Fibroblast of gingiva (primary cell): ENCODE measurements at regions not wholly inside any gene's neighbourhood (a gene's known extent, or its start where the extent isn't known, plus 50 kb on each side); places are given as distances from the start of the nearest gene placed in this dataset.

Source experiments
- DNase-seq: peaks from one replicate; pipeline ENCODE4 v3.0.0-alpha.2; 2011; ENCODE audit warnings: low read depth

DNA sequence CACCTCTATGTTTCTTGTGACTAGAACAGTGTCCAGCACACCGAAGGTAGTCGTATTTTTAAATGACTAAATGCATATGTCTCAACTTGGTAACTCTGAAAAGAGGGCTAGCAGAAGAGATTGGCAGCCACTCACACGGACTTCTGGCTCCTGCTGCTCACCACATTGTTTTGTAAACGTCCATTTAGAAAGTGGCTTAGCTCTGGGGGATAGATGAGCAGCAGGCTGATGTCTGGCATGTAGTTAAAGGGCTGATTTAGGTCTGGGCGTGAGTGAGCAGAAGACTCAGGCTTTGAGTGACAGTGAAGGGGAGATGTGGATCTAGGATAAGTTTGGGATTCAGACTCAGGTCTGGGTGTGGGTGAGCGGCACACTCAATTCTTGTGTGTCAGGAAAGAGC, 372.9 kb upstream of the HS6ST1 start:
- no peak for DNase-seq

DNA sequence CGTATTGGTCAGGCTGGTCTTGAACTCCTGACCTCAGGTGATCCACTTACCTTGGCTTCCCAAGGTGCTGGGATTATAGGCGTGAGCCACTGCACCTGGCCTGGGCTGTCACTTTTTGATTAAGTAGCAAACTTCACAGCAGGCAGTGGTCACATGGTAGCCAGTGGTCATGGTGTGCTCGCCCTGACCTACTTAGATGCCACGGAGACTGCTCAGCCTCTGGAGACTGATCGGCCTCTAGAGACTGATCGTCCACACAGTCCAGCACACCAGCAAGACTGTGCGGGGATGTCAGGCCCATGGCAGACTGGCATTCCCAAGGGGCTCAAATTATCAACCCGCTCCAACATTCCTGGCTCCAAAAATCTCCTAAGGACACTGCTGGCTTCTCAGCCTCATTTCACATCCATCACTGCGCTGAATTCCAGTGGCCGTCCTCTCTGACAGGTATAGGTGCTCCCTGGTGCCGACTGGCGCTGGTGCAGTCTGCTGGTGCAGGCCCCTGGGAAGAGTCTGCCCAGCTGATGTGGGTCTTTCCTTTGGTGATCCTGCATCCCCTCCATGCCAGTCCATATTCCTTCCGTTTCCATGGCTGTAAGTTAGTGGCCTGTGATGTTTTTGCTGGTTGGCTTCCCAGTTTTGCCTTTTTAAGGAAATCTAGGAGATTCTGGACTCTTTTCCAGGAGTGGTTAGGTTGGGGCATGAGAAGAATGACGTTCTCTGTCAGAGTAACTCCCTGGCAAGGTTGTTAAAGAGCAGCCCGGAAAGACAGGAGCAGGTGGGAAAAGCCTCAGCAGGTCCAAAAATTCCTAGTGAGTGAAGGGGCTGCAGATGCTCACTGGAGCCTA, 374.5 kb upstream of the HS6ST1 start:
- DNase-seq: no peak

DNA sequence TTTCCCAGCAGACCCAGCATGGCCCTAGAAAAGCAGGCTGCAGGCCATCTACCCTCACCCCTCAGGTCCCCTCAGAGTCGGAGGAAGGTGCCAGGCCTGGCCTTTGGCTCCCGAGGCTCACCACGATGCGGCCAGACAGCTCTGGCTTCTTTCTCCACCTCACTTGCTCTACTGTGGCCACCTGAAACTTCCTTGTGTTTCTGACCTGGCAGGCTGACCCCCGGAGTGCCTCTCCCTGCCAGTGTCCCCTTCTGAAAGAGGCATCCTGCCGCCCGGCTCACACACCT, 375.0 kb upstream of the HS6ST1 start:
- no peak for DNase-seq

DNA sequence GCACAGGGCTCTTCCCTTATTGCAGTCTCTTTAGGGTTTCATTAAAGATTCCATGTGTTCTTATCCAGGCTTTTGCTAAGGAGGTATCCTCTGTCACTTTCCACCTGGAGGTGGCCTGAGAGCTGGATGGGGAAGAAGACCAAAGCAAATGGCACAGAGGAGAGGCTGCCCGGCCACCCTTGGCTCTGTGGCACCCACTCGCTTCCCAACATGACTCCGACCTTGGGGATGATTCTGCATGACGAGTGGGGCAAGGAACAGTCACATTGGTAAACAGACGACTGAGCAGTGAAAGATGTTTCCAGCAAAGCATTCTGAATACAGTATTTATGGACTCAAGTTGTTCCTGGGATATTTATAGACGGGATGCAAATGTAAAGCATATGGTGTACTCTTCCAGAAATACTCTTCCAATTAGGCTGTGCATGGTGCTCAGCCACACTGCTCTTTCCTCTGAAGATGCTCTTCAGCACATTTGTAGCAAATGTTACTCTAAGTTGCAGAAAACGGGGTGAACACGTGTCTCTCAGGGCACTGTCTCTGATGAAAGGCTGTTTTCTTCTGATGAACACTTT, 377.1 kb upstream of the HS6ST1 start:
- no peak for DNase-seq

DNA sequence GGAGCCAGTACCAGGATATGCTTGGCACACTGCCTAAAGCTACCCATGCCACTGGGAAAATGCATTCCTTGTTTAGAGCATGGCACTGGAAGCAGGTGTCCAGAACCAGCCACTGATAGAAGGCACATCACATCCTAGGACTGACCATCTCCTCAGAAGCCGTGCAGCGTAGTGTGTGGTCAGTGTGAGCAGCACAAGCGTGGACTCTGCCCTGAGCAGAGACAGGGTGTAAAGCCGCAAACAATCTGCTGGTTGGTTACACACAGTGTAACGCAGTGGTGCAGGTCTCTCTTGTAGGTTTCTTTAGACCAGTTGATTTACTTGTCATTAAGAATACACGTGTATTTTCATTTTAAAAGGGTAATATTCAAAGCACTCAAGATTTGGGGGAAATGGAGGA, 377.8 kb upstream of the HS6ST1 start:
- DNase-seq: no peak

DNA sequence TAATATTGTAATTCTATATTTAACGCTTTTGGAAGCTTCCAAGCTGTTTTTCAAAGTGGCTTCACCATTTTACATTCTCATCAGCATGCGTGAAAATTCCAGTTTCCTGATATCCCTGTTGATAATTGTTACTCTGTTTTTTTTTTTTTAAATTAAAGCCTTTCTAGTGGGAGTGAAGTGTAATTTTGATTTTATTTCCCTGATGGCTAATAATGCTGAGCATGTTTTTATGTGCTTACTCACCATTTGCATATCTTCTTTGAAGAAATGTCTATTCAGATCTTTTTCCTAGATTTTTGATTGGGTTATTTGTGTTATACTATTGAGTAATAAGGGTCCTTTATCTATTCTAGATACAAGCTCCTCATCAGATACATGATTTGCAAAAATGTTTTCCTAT, 382.8 kb upstream of the HS6ST1 start:
- DNase-seq: no peak

DNA sequence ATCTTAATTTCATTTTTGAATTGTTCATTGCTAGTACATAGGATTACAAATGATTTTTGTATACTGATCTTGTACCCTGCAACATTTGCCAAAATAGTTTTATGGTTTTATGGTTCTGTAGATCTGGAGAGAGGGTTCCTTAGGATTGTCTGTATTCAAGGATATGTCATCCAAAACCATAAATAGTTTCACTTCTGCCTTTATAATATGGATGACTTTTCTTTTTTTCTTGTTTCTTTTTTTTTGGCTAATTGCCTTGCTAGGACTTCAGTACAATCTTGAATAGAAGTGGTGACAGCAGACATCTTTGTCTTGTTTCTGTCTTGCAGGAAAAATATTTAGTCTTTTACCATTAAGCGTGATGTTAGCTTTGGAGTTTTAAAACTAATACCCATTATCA, 383.9 kb upstream of the HS6ST1 start:
- DNase-seq: no peak

DNA sequence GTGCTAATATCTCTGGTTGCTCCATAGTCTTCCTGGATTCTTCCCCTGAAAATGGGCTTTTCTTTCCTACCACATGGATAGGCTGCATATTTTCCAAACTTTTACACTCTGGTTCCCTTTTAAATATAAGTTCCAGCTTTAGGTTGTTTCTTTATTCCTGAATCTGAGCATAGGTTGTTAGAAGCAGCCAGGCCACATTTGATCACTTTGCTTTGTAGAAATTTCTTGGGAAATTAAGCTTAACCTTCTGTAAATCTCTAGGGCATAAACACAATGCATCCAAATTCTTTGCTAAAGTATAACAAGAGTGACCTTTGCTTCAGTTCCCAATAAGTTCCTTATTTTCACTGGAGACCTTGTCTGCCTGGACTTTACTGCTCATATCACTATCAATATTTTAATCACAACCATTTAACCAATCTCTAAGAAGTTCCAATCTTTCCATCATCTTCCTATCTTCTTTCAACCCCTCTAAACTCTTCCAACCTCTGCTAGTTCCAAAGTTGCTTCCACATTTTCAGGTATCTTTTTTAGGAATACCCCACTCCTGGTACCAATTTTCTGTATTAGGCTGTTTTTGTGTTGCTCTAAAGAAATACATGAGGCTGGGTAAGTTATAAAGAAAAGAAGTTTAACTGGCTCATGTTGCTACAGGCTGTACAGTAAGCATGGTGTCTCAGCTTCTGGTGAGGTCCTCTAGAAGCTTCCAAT, 389.6 kb upstream of the HS6ST1 start:
- no peak for DNase-seq

DNA sequence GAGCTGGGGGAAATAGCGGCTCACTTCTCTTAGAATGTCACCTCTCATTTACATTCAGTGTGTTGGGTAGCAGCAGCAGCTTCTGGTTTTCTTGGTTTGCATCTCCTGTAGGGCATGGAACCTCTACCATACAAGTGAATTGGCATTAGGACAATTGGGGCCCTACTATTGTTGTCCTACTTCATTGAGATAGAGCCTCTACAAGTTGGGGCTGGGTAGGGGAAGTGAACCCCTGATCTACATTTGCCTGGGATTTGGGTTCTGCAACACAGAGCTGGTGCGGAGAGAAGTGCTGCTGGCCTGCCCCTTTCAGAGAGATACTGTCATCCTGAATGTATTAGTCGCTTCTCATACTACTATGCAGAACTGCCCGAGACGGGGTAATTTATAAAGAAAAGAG, 391.6 kb upstream of the HS6ST1 start:
- no peak for DNase-seq

DNA sequence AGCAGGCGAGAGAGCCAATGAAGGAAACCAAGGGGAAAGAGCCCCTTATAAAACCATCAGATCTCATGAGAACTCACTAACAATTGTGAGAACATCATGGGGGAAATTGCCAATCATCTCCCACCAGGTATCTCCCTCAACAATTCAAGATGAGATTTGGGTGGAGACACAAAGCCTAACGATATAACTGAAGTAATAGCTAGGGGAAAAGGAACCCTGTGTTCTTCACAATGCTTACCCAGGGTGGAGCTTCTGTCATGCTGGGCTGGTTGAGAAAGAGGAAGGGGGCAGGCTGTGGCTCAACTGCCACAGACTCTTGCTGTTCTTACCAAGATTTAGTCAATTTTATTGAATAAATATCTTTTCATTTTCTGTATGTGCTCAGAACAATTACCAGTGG, 392.1 kb upstream of the HS6ST1 start:
- no peak for DNase-seq

DNA sequence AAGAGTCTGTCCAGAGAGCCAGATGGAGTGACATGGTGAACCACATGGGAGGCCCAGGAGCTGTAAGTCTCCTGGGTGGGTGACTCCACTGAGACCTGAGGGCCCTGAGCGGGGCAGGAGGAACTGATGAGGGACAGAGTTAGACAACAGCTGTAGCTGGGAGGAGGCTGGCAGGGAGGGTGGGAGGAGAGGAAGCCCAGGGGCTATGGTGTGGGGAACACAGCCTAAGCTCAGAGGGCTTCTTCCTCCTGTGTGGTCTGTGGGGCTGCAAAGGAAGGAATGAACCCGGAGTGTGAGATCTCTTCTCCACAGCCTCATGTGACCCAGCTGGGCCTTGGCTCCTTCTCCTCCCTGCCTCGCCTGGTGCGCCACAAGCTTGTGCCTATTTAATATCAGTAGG, 395.6 kb upstream of the HS6ST1 start:
- DNase-seq: no peak

DNA sequence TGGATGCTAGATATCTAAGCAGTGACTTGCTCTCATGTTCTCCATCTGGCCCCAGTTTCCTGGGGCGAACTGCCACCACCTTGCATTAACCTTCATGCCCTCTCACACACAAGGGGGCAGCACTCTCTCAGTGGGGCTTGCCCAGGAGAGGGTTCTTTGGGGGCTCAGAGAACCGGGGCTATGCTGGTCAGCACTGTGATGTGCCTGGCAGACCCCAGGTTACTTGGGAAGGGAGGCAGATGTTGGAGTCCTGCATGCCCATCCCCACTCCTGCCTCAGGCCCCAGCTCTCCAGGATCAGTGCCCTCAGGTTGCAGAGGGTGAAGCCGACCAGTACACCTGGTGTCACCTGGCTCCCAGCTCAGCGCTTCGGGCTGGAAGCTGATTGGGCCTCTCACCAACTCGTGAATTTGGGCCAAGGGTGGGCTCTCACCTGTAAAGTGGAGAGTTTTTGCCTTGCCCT, 396.2 kb upstream of the HS6ST1 start:
- no peak for DNase-seq

DNA sequence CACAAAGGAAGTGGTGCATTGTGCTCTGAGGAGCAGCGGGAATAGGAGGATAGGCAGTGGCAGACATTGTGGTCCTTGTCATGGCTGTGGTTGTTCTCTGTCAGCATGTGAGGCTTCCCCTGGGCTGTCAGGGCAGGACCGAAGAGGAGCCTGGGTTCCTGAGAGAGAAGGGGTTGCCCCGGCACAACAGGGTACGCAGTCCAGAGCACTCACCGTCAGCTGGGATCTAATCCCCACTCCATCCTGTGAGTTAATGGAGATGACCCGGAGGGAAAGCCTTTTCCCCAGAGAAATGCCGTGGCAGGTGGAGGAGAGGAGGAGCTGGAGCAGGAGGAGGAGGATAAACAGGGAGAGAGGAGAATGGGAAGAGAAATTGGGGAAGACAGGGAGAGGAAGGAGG, 396.7 kb upstream of the HS6ST1 start:
- DNase-seq: no peak

DNA sequence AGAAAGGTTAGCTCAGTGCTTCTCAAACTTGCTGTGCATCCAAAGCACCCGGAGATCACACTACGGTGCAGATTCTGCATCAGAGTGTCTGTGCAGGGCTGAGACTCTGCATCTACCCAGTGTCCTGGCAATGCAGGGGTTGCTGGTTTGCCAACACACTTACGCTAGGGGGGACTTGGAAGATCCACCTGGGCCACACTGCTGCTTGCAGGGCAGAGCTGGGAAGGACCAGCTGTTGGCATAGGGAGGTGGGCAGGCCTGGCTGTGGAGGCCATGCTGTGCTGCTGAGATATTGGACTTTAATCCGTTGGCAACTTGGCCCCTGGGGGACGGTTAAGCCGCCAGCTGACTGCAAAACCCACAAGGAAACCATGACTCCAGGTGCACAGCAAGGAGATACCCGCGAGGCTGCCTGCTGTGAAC, 397.6 kb upstream of the HS6ST1 start:
- no peak for DNase-seq

DNA sequence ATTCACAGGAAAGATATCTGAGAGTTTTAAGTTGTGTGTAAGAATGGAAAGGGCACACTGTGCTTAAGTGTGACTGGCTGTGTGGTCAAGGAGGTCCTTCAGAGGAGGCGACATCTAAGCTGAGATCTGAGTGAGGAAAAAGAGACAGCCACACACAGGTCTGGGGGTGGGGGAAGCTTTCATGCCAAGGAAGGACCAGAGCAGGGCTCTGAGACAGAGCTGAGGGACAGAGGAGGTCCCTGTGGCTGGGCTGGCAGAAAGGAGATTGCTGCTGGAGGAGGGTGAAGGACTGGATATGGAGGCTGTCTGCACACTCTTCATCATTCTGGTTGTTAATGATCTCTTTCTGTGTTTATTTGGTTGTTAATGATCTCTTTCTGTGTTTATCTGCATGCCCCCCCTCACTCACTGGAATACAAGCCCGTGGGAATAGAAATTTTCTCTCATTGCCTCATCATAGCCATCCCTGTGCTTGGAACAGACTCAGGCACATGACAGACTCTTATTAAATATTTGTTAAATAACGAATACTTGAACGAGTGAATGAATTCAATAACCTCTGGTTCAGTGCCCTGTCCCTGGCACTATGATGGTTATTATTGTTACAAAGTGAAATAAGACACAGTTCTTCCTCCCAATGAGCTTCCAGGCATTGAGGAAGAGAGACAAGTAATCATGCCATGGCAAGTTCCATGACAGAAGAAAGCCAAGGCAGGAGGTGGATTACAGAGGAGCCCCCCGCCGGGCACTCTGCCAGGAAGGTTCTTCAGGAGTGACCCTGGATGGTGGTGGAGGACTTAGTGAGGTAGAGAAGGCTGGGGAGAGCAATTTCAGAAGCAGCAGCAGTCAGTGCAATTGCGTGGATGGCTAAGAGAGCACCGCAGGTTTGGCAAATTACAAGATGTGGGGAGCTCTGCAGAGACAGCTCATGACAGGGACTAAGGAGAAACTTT, 399.4 kb upstream of the HS6ST1 start:
- peak; percentile 39 for DNase-seq

DNA sequence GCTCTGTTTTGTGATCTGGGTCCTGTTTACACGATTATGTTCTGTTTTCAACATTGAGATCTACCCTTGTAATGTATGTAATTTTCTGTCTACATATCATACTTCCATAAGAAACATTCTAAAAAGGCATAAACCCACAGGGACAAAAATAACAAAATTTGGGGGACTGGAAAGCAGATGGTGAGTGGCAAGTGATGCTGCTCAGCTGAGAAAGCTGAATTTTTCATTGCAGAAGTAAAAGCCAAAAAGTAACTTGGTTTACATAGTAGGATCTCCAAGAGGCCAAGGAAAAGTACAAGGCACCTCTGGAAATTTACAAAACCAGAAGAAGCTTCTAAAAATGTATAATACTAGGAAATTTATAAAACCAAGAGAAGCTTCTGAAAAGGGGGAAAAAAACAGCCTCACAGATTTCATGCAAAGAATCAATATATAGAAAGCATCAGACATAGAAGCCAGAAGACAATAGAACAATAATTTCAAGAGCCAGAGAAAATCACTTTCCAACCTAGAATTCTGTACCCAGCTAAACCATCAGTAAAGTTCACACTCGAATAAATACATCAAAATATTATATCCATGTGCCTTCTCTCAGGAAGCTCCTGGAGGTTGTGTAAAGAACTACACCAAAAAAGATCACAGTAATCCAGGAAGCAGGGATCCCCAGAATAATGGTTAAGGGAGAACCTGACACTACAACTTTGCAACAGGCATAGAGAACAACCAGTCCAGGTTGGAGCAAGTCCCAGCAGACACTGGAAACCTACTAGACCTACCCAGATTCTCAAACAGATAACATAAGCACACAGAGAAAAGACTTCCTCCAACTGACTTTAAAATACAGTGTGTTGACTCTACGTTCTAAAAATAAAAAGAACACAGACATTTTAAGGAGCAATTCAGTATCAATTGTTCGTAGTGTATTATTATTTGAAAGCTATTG, 401.7 kb upstream of the HS6ST1 start:
- DNase-seq: no peak

DNA sequence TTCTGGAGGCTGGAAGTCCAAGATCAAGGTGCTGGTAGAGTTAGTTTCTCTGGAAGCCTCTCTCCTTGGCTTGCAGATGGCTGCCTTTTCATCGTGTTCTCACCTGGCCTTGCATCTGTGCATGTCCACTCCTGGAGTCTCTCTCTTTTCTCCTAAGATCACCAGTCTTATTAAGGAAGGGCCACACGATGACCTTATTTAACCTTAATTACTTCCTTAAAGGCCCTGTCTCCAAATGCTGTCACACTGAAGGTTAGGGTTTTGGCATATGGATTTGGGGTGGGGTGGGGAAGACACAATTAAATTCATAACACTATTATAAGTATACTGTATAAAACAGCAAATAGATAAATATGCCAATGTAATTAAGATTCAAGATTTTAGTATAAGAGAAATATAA, 402.4 kb upstream of the HS6ST1 start:
- no peak for DNase-seq

DNA sequence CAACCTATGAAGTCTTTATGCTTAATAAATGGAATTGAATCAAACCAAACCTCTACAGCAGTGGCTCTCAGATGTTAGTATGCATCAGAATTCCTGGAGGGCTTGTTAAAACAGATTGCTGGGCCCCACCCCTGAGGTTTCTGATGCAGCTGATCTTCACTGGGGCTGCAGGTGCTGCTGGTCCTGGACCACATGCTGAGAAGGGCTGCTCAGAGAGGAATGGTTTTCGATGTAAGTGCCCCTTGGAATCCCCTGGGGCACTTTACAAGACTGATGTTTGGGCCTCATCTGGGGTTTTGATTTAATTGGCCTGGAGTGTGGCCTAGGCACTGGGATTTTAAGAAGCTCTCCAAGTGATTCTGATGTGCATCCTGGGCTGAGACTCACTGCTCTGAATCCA, 403.8 kb upstream of the HS6ST1 start:
- no peak for DNase-seq

DNA sequence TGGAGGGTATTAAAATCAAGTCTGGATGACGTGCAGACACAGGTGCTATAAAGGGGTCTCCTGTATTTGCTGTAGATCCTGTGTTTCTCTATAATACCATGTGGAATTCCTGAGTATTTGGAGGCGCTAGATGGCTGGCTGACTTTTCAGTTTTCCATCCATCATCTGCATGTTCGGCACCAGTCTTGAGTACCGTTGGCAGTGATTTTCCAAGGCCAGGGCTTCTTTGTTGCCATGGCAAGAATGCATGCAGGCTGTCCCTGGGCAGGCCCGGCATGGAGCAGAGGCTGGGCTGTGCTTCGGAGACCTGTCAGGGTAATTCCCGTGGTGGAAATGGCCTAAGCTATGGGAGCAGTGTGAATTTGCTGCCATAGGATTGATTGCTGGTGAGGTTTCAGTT, 405.9 kb upstream of the HS6ST1 start:
- no peak for DNase-seq

DNA sequence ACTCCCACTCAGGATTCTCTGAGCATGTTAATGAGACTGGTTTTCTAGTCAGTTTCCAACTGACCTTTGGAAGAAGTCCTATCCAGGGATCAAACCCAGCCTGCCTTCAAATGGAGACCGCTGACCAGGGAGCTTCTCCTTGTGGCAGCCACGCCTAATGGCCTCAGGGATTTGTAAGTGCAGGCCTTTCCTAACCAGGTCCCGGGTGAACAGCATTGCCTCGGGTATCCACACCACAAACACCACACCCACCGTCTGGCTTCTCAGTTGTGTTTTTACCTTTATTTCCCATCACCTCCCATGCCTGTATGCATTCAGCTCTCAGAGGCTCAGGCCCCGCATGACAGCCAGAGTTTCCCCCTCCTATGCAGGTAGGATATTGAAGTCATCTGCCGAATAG, 406.3 kb upstream of the HS6ST1 start:
- DNase-seq: no peak

DNA sequence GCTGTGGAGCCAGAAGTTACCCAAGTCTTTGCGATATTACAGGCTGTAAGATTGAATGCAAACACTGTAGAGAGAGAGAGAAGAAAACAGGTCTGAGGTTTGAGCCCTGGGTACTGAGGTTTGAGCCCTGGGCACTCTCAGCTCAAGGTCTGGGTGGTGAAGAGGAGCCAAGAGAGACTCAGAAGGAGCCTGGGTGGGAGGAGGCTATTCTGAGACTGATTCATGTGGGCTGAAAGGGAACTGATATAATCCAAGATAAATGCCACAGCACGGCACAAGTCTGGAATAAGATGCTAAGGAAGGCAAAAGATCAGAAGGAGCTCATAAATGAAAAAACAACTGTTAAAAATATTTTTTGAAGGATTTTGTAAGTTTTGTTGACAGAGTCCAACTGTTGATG, 407.6 kb upstream of the HS6ST1 start:
- DNase-seq: no peak
